ENCODE measurements at regions not wholly inside any gene's neighbourhood (a gene's known extent, or its start where the extent isn't known, plus 50 kb on each side); places are given as distances from the start of the nearest gene placed in this dataset.

DNA sequence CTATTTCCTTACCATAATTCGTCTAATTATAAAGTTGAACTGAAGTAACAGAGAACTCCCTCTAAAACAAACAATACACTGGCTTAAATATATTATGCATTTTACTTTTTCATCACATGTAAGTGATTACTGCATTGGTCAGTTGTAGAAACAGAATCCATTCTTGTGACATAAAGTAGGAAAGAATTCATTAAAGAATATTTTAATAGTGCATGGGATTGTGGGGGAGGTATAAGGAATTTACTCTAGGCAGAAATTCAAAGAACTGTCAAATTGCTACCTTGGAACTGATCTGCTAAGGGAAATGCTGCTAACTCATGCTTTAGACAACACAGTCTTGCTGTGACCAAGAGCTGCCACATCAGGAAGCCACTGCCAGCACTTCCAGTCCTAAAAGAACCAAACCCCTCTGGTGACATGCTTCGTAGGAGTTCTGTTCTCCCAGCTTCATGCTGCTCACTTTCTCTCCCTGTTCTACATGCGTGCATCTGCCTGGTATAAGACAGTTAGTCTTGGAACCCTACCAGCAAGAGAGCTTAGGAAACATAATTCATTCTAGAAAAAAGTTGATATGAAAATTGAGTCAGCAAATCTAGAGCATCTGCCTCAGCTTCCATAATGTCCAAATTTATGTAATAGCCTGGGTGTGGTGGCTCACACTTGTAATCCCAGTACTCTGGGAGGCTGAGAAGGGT, 1137.6 kb upstream of the NXPH2 start:
- TF ChIP-seq TAF1 (IDR thresholded peaks at IDR 0.05; ENCODE audit: low read depth) (no peak), EP300 (IDR thresholded peaks at IDR 0.05; ENCODE audit: borderline replicate concordance) (no peak), EGR1 (IDR thresholded peaks at IDR 0.05) (no peak), ZBTB7A (IDR thresholded peaks at IDR 0.05; ENCODE audit: low read depth) (no peak), MAX (IDR thresholded peaks at IDR 0.05) (no peak), RAD21 (IDR thresholded peaks at IDR 0.05; ENCODE audit: low read depth) (no peak), YY1 (IDR thresholded peaks at IDR 0.05; ENCODE audit: low read depth) (no peak), CEBPB (IDR thresholded peaks at IDR 0.05) (no peak), TCF12 (IDR thresholded peaks at IDR 0.05; ENCODE audit: low read depth) (no peak), NFIC (IDR thresholded peaks at IDR 0.05) (no peak), TEAD4 (IDR thresholded peaks at IDR 0.05) (no peak)
- TF ChIP-seq, protein P1, sequence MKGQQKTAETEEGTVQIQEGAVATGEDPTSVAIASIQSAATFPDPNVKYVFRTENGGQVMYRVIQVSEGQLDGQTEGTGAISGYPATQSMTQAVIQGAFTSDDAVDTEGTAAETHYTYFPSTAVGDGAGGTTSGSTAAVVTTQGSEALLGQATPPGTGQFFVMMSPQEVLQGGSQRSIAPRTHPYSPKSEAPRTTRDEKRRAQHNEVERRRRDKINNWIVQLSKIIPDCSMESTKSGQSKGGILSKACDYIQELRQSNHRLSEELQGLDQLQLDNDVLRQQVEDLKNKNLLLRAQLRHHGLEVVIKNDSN (IDR thresholded peaks at IDR 0.05): no peak

All from Ishikawa (cell line).